ENCODE measurements at regions not wholly inside any gene's neighbourhood (a gene's known extent, or its start where the extent isn't known, plus 50 kb on each side); places are given as distances from the start of the nearest gene placed in this dataset.

DNA sequence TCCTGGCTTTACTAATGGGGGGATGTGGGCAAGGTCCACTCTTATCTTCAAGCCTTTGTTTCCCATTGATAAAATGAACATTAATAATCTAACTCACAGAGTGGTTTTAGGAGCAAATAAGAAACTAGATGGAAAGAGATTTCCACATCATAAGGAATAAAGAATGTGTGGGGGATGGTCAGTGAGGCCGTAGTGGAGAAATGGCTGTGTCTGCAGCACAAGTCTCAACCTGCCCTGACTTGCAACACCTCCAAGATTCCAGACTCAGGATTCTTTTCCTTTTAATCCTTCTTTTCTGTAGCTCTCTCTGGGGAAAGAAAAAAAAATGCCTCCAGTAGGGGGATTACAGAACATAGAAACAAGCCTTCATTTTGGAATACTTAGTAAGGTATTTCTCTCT lies 124.2 kb upstream of the MEX3C start:
- TF ChIP-seq, protein P1, sequence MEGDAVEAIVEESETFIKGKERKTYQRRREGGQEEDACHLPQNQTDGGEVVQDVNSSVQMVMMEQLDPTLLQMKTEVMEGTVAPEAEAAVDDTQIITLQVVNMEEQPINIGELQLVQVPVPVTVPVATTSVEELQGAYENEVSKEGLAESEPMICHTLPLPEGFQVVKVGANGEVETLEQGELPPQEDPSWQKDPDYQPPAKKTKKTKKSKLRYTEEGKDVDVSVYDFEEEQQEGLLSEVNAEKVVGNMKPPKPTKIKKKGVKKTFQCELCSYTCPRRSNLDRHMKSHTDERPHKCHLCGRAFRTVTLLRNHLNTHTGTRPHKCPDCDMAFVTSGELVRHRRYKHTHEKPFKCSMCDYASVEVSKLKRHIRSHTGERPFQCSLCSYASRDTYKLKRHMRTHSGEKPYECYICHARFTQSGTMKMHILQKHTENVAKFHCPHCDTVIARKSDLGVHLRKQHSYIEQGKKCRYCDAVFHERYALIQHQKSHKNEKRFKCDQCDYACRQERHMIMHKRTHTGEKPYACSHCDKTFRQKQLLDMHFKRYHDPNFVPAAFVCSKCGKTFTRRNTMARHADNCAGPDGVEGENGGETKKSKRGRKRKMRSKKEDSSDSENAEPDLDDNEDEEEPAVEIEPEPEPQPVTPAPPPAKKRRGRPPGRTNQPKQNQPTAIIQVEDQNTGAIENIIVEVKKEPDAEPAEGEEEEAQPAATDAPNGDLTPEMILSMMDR (conservative IDR thresholded peaks at IDR 0.05; ENCODE audit: low read depth, low read length) = no peak
- TF ChIP-seq EZH2 (IDR thresholded peaks at IDR 0.05; ENCODE audit: low read length, unreplicated experiment) = no peak
- no peak for TF ChIP-seq EZH2phosphoT487 (IDR thresholded peaks at IDR 0.05; ENCODE audit: borderline replicate concordance, low read length)
